HepG2 (cell line): ENCODE measurements at regions not wholly inside any gene's neighbourhood (a gene's known extent, or its start where the extent isn't known, plus 50 kb on each side); places are given as distances from the start of the nearest gene placed in this dataset.

Experiments
- EZH2 ChIP-seq: conservative IDR thresholded peaks from 2 replicates; pipeline ENCODE4 v1.6.1; 2012; ENCODE audit warnings: mild to moderate bottlenecking, low read depth, low read length, moderate library complexity
- GABPA ChIP-seq, 2 experiments: IDR thresholded peaks; 2 replicates each; pipeline ENCODE4 v1.6.1; 2011 to 2016; ENCODE audit warnings: low read depth in 2 of 2, low read length in 1 of 2, missing biosample characterization in 1 of 2, missing genetic modification characterization in 1 of 2
- NONO ChIP-seq, 2 experiments: fragments of 450-650 bp in 1 of 2; sonication (generic) in 1 of 2; formaldehyde crosslinking in 1 of 2; IDR thresholded peaks in 1 of 2; conservative IDR thresholded peaks in 1 of 2; 2 replicates each; pipeline versions ENCODE4 v1.6.1 to v1.8.0; 2017 to 2022; ENCODE audit warnings: mild to moderate bottlenecking in 1 of 2, missing genetic modification reagents in 1 of 2, moderate library complexity in 1 of 2
- RNF2 ChIP-seq: fragments of 450-650 bp; conservative IDR thresholded peaks from 2 replicates; pipeline ENCODE4 v1.6.1; 2016; ENCODE audit warnings: low read depth
- SP1 ChIP-seq, 2 experiments: fragments of 450-650 bp in 1 of 2; sonication (generic) in 1 of 2; formaldehyde crosslinking in 1 of 2; IDR thresholded peaks; 2 replicates each; pipeline versions ENCODE4 v1.4.0 to v1.6.1; 2016 to 2020; ENCODE audit warnings: missing genetic modification reagents in 1 of 2
- USF2 ChIP-seq, 2 experiments: sonication (generic) in 1 of 2; formaldehyde crosslinking in 1 of 2; IDR thresholded peaks; 2 replicates each; pipeline versions ENCODE4 v1.5.1 to v1.6.1; 2011 to 2020; ENCODE audit warnings: borderline replicate concordance in 1 of 2, low read depth in 1 of 2, low read length in 1 of 2, mild to moderate bottlenecking in 1 of 2, missing genetic modification reagents in 1 of 2, moderate library complexity in 1 of 2
- ZNF296 ChIP-seq: sonication (generic); formaldehyde crosslinking; conservative IDR thresholded peaks from 2 replicates; pipeline ENCODE4 v1.5.0; 2020; ENCODE audit warnings: mild to moderate bottlenecking, missing genetic modification reagents
- TF ChIP-seq, protein P1 (sequence below): sonication (generic); formaldehyde crosslinking; IDR thresholded peaks from one replicate; pipeline ENCODE4 v1.5.1; 2020; ENCODE audit warnings: mild to moderate bottlenecking, missing genetic modification reagents; ENCODE audit errors: not compliant biosample characterization
- TF ChIP-seq, protein P2 (sequence below), 2 experiments: IDR thresholded peaks; 2 replicates each; pipeline ENCODE4 v1.6.1; 2011 to 2012; ENCODE audit warnings: low read length in 2 of 2, borderline replicate concordance in 1 of 2, low read depth in 1 of 2, mild to moderate bottlenecking in 1 of 2, moderate library complexity in 1 of 2

- TF ChIP-seq, protein P1, sequence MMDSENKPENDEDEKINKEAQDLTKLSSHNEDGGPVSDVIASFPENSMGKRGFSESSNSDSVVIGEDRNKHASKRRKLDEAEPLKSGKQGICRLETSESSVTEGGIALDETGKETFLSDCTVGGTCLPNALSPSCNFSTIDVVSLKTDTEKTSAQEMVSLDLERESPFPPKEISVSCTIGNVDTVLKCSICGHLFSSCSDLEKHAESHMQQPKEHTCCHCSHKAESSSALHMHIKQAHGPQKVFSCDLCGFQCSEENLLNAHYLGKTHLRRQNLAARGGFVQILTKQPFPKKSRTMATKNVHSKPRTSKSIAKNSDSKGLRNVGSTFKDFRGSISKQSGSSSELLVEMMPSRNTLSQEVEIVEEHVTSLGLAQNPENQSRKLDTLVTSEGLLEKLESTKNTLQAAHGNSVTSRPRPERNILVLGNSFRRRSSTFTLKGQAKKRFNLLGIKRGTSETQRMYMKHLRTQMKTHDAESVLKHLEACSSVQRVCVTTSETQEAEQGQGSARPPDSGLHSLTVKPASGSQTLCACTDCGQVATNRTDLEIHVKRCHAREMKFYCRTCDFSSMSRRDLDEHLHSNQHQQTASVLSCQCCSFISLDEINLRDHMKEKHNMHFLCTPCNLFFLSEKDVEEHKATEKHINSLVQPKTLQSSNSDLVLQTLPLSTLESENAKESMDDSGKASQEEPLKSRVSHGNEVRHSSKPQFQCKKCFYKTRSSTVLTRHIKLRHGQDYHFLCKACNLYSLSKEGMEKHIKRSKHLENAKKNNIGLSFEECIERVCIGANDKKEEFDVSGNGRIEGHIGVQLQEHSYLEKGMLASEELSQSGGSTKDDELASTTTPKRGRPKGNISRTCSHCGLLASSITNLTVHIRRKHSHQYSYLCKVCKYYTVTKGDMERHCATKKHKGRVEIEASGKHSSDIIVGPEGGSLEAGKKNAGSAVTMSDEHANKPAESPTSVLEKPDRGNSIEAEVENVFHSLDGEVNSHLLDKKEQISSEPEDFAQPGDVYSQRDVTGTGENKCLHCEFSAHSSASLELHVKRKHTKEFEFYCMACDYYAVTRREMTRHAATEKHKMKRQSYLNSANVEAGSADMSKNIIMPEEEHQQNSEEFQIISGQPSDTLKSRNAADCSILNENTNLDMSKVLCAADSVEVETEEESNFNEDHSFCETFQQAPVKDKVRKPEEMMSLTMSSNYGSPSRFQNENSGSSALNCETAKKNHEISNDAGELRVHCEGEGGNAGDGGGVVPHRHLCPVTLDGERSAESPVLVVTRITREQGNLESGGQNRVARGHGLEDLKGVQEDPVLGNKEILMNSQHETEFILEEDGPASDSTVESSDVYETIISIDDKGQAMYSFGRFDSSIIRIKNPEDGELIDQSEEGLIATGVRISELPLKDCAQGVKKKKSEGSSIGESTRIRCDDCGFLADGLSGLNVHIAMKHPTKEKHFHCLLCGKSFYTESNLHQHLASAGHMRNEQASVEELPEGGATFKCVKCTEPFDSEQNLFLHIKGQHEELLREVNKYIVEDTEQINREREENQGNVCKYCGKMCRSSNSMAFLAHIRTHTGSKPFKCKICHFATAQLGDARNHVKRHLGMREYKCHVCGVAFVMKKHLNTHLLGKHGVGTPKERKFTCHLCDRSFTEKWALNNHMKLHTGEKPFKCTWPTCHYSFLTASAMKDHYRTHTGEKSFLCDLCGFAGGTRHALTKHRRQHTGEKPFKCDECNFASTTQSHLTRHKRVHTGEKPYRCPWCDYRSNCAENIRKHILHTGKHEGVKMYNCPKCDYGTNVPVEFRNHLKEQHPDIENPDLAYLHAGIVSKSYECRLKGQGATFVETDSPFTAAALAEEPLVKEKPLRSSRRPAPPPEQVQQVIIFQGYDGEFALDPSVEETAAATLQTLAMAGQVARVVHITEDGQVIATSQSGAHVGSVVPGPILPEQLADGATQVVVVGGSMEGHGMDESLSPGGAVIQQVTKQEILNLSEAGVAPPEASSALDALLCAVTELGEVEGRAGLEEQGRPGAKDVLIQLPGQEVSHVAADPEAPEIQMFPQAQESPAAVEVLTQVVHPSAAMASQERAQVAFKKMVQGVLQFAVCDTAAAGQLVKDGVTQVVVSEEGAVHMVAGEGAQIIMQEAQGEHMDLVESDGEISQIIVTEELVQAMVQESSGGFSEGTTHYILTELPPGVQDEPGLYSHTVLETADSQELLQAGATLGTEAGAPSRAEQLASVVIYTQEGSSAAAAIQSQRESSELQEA (CRISPR knock-in tag): no peak
- TF ChIP-seq NONO (IDR thresholded peaks at IDR 0.05) (no peak), NONO (CRISPR knock-in tag; conservative IDR thresholded peaks at IDR 0.05) (no peak), RNF2 (no peak), GABPA (IDR thresholded peaks at IDR 0.05; ENCODE audit: low read depth, low read length) (no peak), GABPA (CRISPR knock-in tag; IDR thresholded peaks at IDR 0.05; ENCODE audit: low read depth) (no peak), ZNF296 (no peak), USF2 (IDR thresholded peaks at IDR 0.05; ENCODE audit: low read depth, low read length) (no peak), USF2 (CRISPR knock-in tag; IDR thresholded peaks at IDR 0.05; ENCODE audit: borderline replicate concordance) (no peak), SP1 (IDR thresholded peaks at IDR 0.05) (no peak), SP1 (CRISPR knock-in tag; IDR thresholded peaks at IDR 0.05) (no peak), EZH2 (no peak)
- TF ChIP-seq, protein P2, sequence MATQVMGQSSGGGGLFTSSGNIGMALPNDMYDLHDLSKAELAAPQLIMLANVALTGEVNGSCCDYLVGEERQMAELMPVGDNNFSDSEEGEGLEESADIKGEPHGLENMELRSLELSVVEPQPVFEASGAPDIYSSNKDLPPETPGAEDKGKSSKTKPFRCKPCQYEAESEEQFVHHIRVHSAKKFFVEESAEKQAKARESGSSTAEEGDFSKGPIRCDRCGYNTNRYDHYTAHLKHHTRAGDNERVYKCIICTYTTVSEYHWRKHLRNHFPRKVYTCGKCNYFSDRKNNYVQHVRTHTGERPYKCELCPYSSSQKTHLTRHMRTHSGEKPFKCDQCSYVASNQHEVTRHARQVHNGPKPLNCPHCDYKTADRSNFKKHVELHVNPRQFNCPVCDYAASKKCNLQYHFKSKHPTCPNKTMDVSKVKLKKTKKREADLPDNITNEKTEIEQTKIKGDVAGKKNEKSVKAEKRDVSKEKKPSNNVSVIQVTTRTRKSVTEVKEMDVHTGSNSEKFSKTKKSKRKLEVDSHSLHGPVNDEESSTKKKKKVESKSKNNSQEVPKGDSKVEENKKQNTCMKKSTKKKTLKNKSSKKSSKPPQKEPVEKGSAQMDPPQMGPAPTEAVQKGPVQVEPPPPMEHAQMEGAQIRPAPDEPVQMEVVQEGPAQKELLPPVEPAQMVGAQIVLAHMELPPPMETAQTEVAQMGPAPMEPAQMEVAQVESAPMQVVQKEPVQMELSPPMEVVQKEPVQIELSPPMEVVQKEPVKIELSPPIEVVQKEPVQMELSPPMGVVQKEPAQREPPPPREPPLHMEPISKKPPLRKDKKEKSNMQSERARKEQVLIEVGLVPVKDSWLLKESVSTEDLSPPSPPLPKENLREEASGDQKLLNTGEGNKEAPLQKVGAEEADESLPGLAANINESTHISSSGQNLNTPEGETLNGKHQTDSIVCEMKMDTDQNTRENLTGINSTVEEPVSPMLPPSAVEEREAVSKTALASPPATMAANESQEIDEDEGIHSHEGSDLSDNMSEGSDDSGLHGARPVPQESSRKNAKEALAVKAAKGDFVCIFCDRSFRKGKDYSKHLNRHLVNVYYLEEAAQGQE (IDR thresholded peaks at IDR 0.05; ENCODE audit: borderline replicate concordance in 1 of 2, low read depth in 1 of 2, low read length in 2 of 2): no peak
These were observed 126.0 kb downstream of the OR4A5 start for GRCh38 chr11:54832676-54833075.
